ENCODE measurements at regions not wholly inside any gene's neighbourhood (a gene's known extent, or its start where the extent isn't known, plus 50 kb on each side); places are given as distances from the start of the nearest gene placed in this dataset.

GRCh38 chr10:76721891-76722505 lies 915.6 kb downstream of the KCNMA1 start:
- Histone ChIP-seq H3K9me3 (no peaks in the 10 kb centered on the region), H3K4me3 (no peak overlapping the region), H3K27me3 (no peaks in the 10 kb centered on the region), H3K36me3 (no peaks in the 10 kb centered on the region), H3K27ac (no peak overlapping the region), H3K4me1 (peaks cover 0 to 11% of the 10 kb centered on the region in 2 donors)
- intact Hi-C loops (cut with DNase I) = no loop called here
- TF ChIP-seq CTCF (IDR thresholded peaks at IDR 0.05) = no peak
- DNase-seq (ENCODE audit: low spot score in 2 of 2) = no peak

- no peak overlapping the region for H3K4me3 ChIP-seq
- no peaks in the 10 kb centered on the region for H3K36me3 ChIP-seq
- no peaks in the 10 kb centered on the region for H3K27me3 ChIP-seq
- DNase-seq (ENCODE audit: low spot score in 2 of 2) = no peak
- intact Hi-C loops (cut with DNase I) = loop anchor here (5.0 kb wide), 1 partner anchor 42 kb away; no protein-coding TSS in a partner anchor
- H3K4me1 ChIP-seq = peaks cover 0 to 11% of the 10 kb centered on the region in 2 donors
- peak overlapping the region in 1 of 2 donors; percentile 9 for H3K27ac ChIP-seq
- no peaks in the 10 kb centered on the region for H3K9me3 ChIP-seq
- no peak for TF ChIP-seq CTCF (IDR thresholded peaks at IDR 0.05)
Measured at GRCh38 chr10:76719006-76719405, 918.6 kb downstream of the KCNMA1 start.

- no peaks in the 10 kb centered on the region for H3K36me3 ChIP-seq
- H3K4me1 ChIP-seq = peaks cover 0 to 11% of the 10 kb centered on the region in 2 donors
- no peaks in the 10 kb centered on the region for H3K9me3 ChIP-seq
- H3K27me3 ChIP-seq = no peaks in the 10 kb centered on the region
- no peak overlapping the region for H3K4me3 ChIP-seq
- intact Hi-C loops (cut with DNase I) = loop anchor here (5.0 kb wide), 1 partner anchor 40 kb away; no protein-coding TSS in a partner anchor
- peak overlapping the region in 1 of 2 donors; percentile 27 for H3K27ac ChIP-seq
- no peak for DNase-seq (ENCODE audit: low spot score in 2 of 2)
- TF ChIP-seq CTCF (IDR thresholded peaks at IDR 0.05) = no peak
Measured at GRCh38 chr10:76717141-76717540, 920.5 kb downstream of the KCNMA1 start.

GRCh38 chr10:76711222-76711997 lies 926.2 kb downstream of the KCNMA1 start:
- Histone ChIP-seq H3K27ac (peak overlapping the region; percentile 69 to 76), H3K27me3 (no peaks in the 10 kb centered on the region), H3K36me3 (no peaks in the 10 kb centered on the region), H3K9me3 (peaks cover 0 to 8% of the 10 kb centered on the region in 2 donors), H3K4me1 (peaks cover 0 to 6% of the 10 kb centered on the region in 2 donors), H3K4me3 (peak overlapping the region; percentile 25 to 43)
- intact Hi-C loops (cut with DNase I) = no loop called here
- TF ChIP-seq CTCF (IDR thresholded peaks at IDR 0.05) = no peak
- DNase-seq (ENCODE audit: low spot score in 2 of 2) = no peak

GRCh38 chr10:76700241-76700640 lies 937.4 kb downstream of the KCNMA1 start:
- H3K4me3 ChIP-seq = no peak overlapping the region
- peaks cover 0 to 10% of the 10 kb centered on the region in 2 donors for H3K9me3 ChIP-seq
- H3K4me1 ChIP-seq = no peaks in the 10 kb centered on the region
- intact Hi-C loops (cut with DNase I) = no loop called here
- DNase-seq (ENCODE audit: low spot score in 2 of 2) = no peak
- no peak for TF ChIP-seq CTCF (IDR thresholded peaks at IDR 0.05)
- H3K27me3 ChIP-seq = no peaks in the 10 kb centered on the region
- H3K36me3 ChIP-seq = no peaks in the 10 kb centered on the region
- no peak overlapping the region for H3K27ac ChIP-seq
